ENCODE measurements at regions not wholly inside any gene's neighbourhood (a gene's known extent, or its start where the extent isn't known, plus 50 kb on each side); places are given as distances from the start of the nearest gene placed in this dataset.

DNA sequence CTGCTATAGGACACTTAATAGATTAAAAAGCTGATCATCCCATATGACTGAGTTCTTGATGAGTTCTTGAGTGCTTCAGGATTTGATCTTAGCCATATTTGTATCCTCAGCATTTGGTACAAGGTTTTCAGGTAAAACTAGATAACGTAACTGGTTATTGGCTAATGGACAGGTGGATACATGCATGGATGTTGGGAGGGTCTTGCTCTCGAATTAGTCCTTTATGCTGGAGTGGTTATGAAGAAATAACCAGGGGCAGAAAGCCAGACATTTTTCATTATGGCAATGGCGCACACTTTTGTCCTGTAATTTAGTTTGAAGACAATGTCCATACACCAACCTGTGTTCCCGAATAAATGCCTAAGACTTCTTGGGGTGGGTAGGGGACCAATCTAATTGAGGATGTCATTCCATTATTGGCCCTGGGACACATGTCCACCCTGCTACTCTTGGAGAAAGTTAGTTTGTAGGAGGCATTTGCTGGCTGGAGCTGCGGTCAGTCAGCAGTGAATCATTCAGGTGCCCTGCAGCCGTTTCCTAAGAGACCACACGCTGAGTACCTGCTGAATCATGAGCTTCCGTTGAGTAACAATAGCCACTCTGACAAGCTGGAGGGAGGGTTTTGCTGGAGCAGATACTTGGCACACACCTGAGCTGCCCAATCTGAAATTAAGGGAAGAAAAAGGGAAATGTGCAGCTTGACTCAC, 194.4 kb downstream of the FOXA2 start:
- H2AFZ ChIP-seq (ENCODE audit: low read depth, low read length, severe bottlenecking), result no peak overlapping the region
- H4K20me1 ChIP-seq (ENCODE audit: low read depth, low read length), result no peaks in the 10 kb centered on the region
- H3K36me3 ChIP-seq (ENCODE audit: low read length), result no peaks in the 10 kb centered on the region
- TF ChIP-seq EZH2phosphoT487 (conservative IDR thresholded peaks at IDR 0.05; ENCODE audit: low read length), result no peak
- TF ChIP-seq, protein P1, sequence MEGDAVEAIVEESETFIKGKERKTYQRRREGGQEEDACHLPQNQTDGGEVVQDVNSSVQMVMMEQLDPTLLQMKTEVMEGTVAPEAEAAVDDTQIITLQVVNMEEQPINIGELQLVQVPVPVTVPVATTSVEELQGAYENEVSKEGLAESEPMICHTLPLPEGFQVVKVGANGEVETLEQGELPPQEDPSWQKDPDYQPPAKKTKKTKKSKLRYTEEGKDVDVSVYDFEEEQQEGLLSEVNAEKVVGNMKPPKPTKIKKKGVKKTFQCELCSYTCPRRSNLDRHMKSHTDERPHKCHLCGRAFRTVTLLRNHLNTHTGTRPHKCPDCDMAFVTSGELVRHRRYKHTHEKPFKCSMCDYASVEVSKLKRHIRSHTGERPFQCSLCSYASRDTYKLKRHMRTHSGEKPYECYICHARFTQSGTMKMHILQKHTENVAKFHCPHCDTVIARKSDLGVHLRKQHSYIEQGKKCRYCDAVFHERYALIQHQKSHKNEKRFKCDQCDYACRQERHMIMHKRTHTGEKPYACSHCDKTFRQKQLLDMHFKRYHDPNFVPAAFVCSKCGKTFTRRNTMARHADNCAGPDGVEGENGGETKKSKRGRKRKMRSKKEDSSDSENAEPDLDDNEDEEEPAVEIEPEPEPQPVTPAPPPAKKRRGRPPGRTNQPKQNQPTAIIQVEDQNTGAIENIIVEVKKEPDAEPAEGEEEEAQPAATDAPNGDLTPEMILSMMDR (IDR thresholded peaks at IDR 0.05; ENCODE audit: insufficient read depth, low read length, poor library complexity, severe bottlenecking), result no peak
- H3K79me2 ChIP-seq (ENCODE audit: insufficient read depth, low read length), result no peaks in the 10 kb centered on the region
- H3K4me2 ChIP-seq (ENCODE audit: low read depth, low read length, poor library complexity, severe bottlenecking), result no peak overlapping the region
- H3K9ac ChIP-seq (ENCODE audit: low read length), result no peak overlapping the region
- no peak overlapping the region for H3K27ac ChIP-seq (ENCODE audit: low read depth, low read length)
- H3K27me3 ChIP-seq (ENCODE audit: low read length), result no peaks in the 10 kb centered on the region
- no peaks in the 10 kb centered on the region for H3K9me2 ChIP-seq (replicated peaks; ENCODE audit: insufficient read depth, low read length)
- H3K4me3 ChIP-seq (ENCODE audit: insufficient read depth, low read length, poor library complexity, severe bottlenecking), result no peak overlapping the region
- H3K9me3 ChIP-seq (ENCODE audit: insufficient read depth, low read length), result no peaks in the 10 kb centered on the region
- no peaks in the 10 kb centered on the region for H3F3A ChIP-seq (ENCODE audit: insufficient read depth)

DNA sequence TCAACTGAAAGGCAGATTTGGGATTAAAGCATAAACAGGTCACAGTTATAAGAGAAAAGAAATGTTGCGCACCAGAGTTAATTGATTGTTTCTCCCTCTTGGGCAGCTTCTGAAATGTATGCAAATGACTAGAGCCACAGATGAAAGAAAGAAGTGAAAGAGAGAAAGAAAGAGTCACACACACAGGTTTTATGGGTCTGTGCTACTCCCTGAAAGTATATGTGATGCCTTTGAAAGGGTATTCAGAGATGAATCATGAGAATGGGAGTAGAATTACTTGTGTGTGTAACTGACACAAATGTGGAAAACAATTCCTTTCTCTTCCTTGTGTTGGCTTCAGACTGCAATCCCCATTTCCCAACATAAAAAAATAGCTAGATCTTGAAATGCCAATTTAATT, 196.9 kb downstream of the FOXA2 start:
- Histone ChIP-seq H3K4me2 (ENCODE audit: low read depth, low read length, poor library complexity, severe bottlenecking) (no peak overlapping the region), H3K4me3 (ENCODE audit: insufficient read depth, low read length, poor library complexity, severe bottlenecking) (no peak overlapping the region), H3F3A (ENCODE audit: insufficient read depth) (no peaks in the 10 kb centered on the region), H3K79me2 (ENCODE audit: insufficient read depth, low read length) (no peaks in the 10 kb centered on the region), H3K27me3 (ENCODE audit: low read length) (no peaks in the 10 kb centered on the region), H3K9ac (ENCODE audit: low read length) (no peak overlapping the region), H2AFZ (ENCODE audit: low read depth, low read length, severe bottlenecking) (no peak overlapping the region), H3K36me3 (ENCODE audit: low read length) (no peaks in the 10 kb centered on the region), H4K20me1 (ENCODE audit: low read depth, low read length) (no peaks in the 10 kb centered on the region), H3K27ac (ENCODE audit: low read depth, low read length) (no peak overlapping the region), H3K9me3 (ENCODE audit: insufficient read depth, low read length) (no peaks in the 10 kb centered on the region), H3K9me2 (replicated peaks; ENCODE audit: insufficient read depth, low read length) (no peaks in the 10 kb centered on the region)
- TF ChIP-seq, protein P1 (IDR thresholded peaks at IDR 0.05; ENCODE audit: insufficient read depth, low read length, poor library complexity, severe bottlenecking), result no peak
- TF ChIP-seq EZH2phosphoT487 (conservative IDR thresholded peaks at IDR 0.05; ENCODE audit: low read length), result no peak

DNA sequence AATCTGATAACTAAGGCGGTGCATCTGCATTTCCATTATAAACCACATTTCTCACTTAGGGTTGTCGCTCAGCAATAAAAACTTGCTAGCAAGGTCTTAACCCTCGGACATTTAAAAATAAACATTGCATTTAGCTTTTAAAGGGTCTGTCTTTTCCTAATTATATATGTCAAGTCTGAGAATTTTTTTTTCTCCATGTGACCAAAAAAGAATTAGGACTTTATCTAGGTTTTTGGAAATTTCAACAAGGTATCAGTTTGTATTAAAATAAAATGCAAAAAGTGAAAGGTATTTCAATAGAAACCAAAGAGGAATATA, 198.1 kb downstream of the FOXA2 start:
- H3K4me3 ChIP-seq (ENCODE audit: insufficient read depth, low read length, poor library complexity, severe bottlenecking), result no peak overlapping the region
- TF ChIP-seq EZH2phosphoT487 (conservative IDR thresholded peaks at IDR 0.05; ENCODE audit: low read length), result no peak
- TF ChIP-seq, protein P1 (IDR thresholded peaks at IDR 0.05; ENCODE audit: insufficient read depth, low read length, poor library complexity, severe bottlenecking), result no peak
- H3K4me2 ChIP-seq (ENCODE audit: low read depth, low read length, poor library complexity, severe bottlenecking), result no peak overlapping the region
- no peaks in the 10 kb centered on the region for H3K9me3 ChIP-seq (ENCODE audit: insufficient read depth, low read length)
- no peaks in the 10 kb centered on the region for H3K79me2 ChIP-seq (ENCODE audit: insufficient read depth, low read length)
- no peak overlapping the region for H3K27ac ChIP-seq (ENCODE audit: low read depth, low read length)
- H3K36me3 ChIP-seq (ENCODE audit: low read length), result no peaks in the 10 kb centered on the region
- no peaks in the 10 kb centered on the region for H3K9me2 ChIP-seq (replicated peaks; ENCODE audit: insufficient read depth, low read length)
- no peaks in the 10 kb centered on the region for H3K27me3 ChIP-seq (ENCODE audit: low read length)
- no peak overlapping the region for H3K9ac ChIP-seq (ENCODE audit: low read length)
- H3F3A ChIP-seq (ENCODE audit: insufficient read depth), result no peaks in the 10 kb centered on the region
- H4K20me1 ChIP-seq (ENCODE audit: low read depth, low read length), result no peaks in the 10 kb centered on the region
- H2AFZ ChIP-seq (ENCODE audit: low read depth, low read length, severe bottlenecking), result no peak overlapping the region
